K562 (cell line): ENCODE measurements at regions not wholly inside any gene's neighbourhood (a gene's known extent, or its start where the extent isn't known, plus 50 kb on each side); places are given as distances from the start of the nearest gene placed in this dataset.

Experiments used
- ATAC-seq: fragments of 200-7000 bp; cut with Tn5 transposase; 3 replicates; pipeline ENCODE4 v1.9.1; 2020; ENCODE audit warnings: moderate library complexity
- BruUV-seq: library from RNA; stranded (reverse); fragments of 400-500 nt; replicated peaks from 2 replicates; lab custom pipeline; 2021; lab: Mats Ljungman, UMichigan
- CTCF ChIA-PET: fragments of 300-600 bp; formaldehyde crosslinking; extraction: SDS; loops from one replicate; lab custom pipeline; 2021; ENCODE audit warnings: low intra/inter-chr PET ratio; lab: Yijun Ruan, JAX
- POLR2A ChIA-PET: fragments of 300-600, 350-650 bp; sonication (Branson Sonifier 250); formaldehyde crosslinking; extraction: SDS; loops from one replicate; lab custom pipeline; 2021; ENCODE audit warnings: antibody characterized with exemption, inconsistent platforms; lab: Yijun Ruan, JAX
- DNase-seq, 4 experiments: peaks; one replicate each; pipeline versions ENCODE4 v3.0.0 to v3.0.0-alpha.2; 2011 to 2018; ENCODE audit warnings: low spot score in 3 of 4, mixed read lengths in 3 of 4; ENCODE audit errors: extremely low read depth in 1 of 4
- FAIRE-seq: peaks from 2 replicates; lab custom pipeline; 2011; peaks lifted over from hg19 to GRCh38; lab: Jason Lieb, UNC
- H2AFZ ChIP-seq: 2 replicates; pipeline ENCODE4 v1.6.0; 2011; ENCODE audit warnings: low read depth, low read length, control low read depth, inconsistent platforms
- H3K27ac ChIP-seq: fragments of 200-600 bp; 3 replicates; pipeline ENCODE4 v1.8.0; 2011; ENCODE audit warnings: low read depth, mild to moderate bottlenecking, control low read depth, inconsistent platforms, low read length, moderate library complexity, mixed read lengths; ENCODE audit errors: extremely low read depth
- H3K27me3 ChIP-seq, 2 experiments: fragments of 300-600 bp in 1 of 2; 2 replicates in 1 of 2; 3 replicates in 1 of 2; pipeline versions ENCODE4 v1.6.0 to v1.8.0; 2011; ENCODE audit warnings: inconsistent platforms in 2 of 2, low read length in 2 of 2, mild to moderate bottlenecking in 1 of 2, mixed read lengths in 1 of 2, moderate library complexity in 1 of 2; ENCODE audit not compliant: control insufficient read depth in 2 of 2, insufficient read depth in 2 of 2
- H3K36me3 ChIP-seq: fragments of 300-600 bp; 3 replicates; pipeline ENCODE4 v1.8.0; 2011; ENCODE audit warnings: mild to moderate bottlenecking, low read length, inconsistent platforms; ENCODE audit not compliant: control insufficient read depth, insufficient read depth
- H3K4me1 ChIP-seq, 2 experiments: fragments of 200-600 bp in 1 of 2; replicated peaks in 1 of 2; 2 replicates in 1 of 2; 3 replicates in 1 of 2; pipeline versions ENCODE4 v1.5.1 to v1.8.0; 2011; ENCODE audit warnings: inconsistent platforms in 2 of 2, low read length in 2 of 2, mild to moderate bottlenecking in 1 of 2, mixed read lengths in 1 of 2, moderate library complexity in 1 of 2; ENCODE audit not compliant: control insufficient read depth in 2 of 2, insufficient read depth in 2 of 2
- H3K4me2 ChIP-seq: 2 replicates; pipeline ENCODE4 v1.6.1; 2011; ENCODE audit warnings: low read length, control low read depth, inconsistent platforms, mixed read lengths; ENCODE audit not compliant: insufficient read depth
- H3K4me3 ChIP-seq: fragments of 200-600 bp; sonication (generic), shearing (Covaris generic); 2 replicates; pipeline ENCODE4 v1.5.1; 2016; ENCODE audit warnings: control low read depth, inconsistent platforms
- H3K79me2 ChIP-seq: fragments of 200-600 bp; 3 replicates; pipeline ENCODE4 v1.8.0; 2011; ENCODE audit warnings: low read length, inconsistent platforms; ENCODE audit not compliant: control insufficient read depth, insufficient read depth
- H3K9ac ChIP-seq, 2 experiments: 2 replicates each; pipeline versions ENCODE4 v1.6.0 to v1.6.1; 2011; ENCODE audit warnings: low read depth in 2 of 2, low read length in 2 of 2, control low read depth in 1 of 2, inconsistent platforms in 1 of 2, mild to moderate bottlenecking in 1 of 2, mixed read lengths in 1 of 2; ENCODE audit not compliant: insufficient read depth in 1 of 2
- H3K9me1 ChIP-seq: one replicate; pipeline ENCODE4 v1.6.0; 2011; ENCODE audit warnings: inconsistent platforms, mild to moderate bottlenecking, low read length, moderate library complexity; ENCODE audit not compliant: control insufficient read depth, insufficient read depth
- H3K9me3 ChIP-seq: replicated peaks from 2 replicates; pipeline ENCODE4 v1.5.1; 2011; ENCODE audit warnings: low read depth, low read length, inconsistent platforms; ENCODE audit not compliant: control insufficient read depth, insufficient read depth
- H4K20me1 ChIP-seq: replicated peaks from 2 replicates; pipeline ENCODE4 v1.6.1; 2011; ENCODE audit warnings: low read length, inconsistent platforms, mixed read lengths; ENCODE audit not compliant: control insufficient read depth, insufficient read depth
- ARID2 ChIP-seq: fragments of 450-650 bp; IDR thresholded peaks from 2 replicates; pipeline ENCODE4 v1.6.1; 2017; ENCODE audit warnings: antibody characterized with exemption, mild to moderate bottlenecking
- ATF3 ChIP-seq, 2 experiments: fragments of 450-650 bp in 1 of 2; sonication (generic) in 1 of 2; formaldehyde crosslinking in 1 of 2; IDR thresholded peaks in 1 of 2; conservative IDR thresholded peaks in 1 of 2; 2 replicates each; pipeline versions ENCODE4 v1.6.1 to v1.8.1; 2016 to 2023; ENCODE audit warnings: mild to moderate bottlenecking in 2 of 2, moderate library complexity in 2 of 2, inconsistent platforms in 1 of 2, missing genetic modification reagents in 1 of 2
- BRD4 ChIP-seq: fragments of 200-600 bp; sonication (generic); IDR thresholded peaks from 2 replicates; pipeline ENCODE4 v1.6.1; 2017; ENCODE audit warnings: inconsistent platforms
- ETV1 ChIP-seq: fragments of 450-650 bp; conservative IDR thresholded peaks from 2 replicates; pipeline ENCODE4 v1.6.1; 2016; ENCODE audit warnings: missing genetic modification characterization, control low read depth, low read depth, missing compliant biosample characterization
- FOSL1 ChIP-seq: fragments of 200-800 bp; sonication (Bioruptor generic); conservative IDR thresholded peaks from 2 replicates; pipeline ENCODE4 v1.6.1; 2016; ENCODE audit warnings: missing genetic modification characterization, missing compliant biosample characterization
- FOXP1 ChIP-seq: sonication (generic); formaldehyde crosslinking; IDR thresholded peaks from 2 replicates; pipeline ENCODE4 v1.8.0; 2022; ENCODE audit warnings: mild to moderate bottlenecking, missing genetic modification reagents
- JUND ChIP-seq, 2 experiments: IDR thresholded peaks; 2 replicates in 1 of 2; 3 replicates in 1 of 2; pipeline ENCODE4 v1.6.1; 2011; ENCODE audit warnings: borderline replicate concordance in 2 of 2, low read depth in 2 of 2, low read length in 2 of 2, improper control_type of control experiment in 1 of 2, missing biosample characterization in 1 of 2, missing genetic modification characterization in 1 of 2, missing genetic modification reagents in 1 of 2
- MXD1 ChIP-seq: fragments of 250-450 bp; sonication (Bioruptor Pico); IDR thresholded peaks from 2 replicates; pipeline ENCODE4 v1.8.0; 2021; ENCODE audit warnings: borderline replicate concordance, mild to moderate bottlenecking, moderate library complexity; ENCODE audit not compliant: poor library complexity, severe bottlenecking
- POLR2B ChIP-seq: fragments of 450-650 bp; IDR thresholded peaks from 2 replicates; pipeline ENCODE4 v1.6.1; 2018; ENCODE audit warnings: low read depth; ENCODE audit not compliant: partially characterized antibody
- POLR3A ChIP-seq: IDR thresholded peaks from 2 replicates; pipeline ENCODE4 v1.6.1; 2011; ENCODE audit warnings: borderline replicate concordance, mild to moderate bottlenecking, moderate library complexity; ENCODE audit not compliant: insufficient read length, insufficient read depth; ENCODE audit errors: extremely low read depth
- UBTF ChIP-seq, 2 experiments: IDR thresholded peaks; 2 replicates each; pipeline ENCODE4 v1.6.1; 2012; ENCODE audit warnings: improper control_type of control experiment in 2 of 2, low read depth in 2 of 2, low read length in 2 of 2, borderline replicate concordance in 1 of 2
- VEZF1 ChIP-seq: fragments of 200-800 bp; sonication (Bioruptor generic); IDR thresholded peaks from 2 replicates; pipeline ENCODE4 v1.6.1; 2017; ENCODE audit warnings: missing genetic modification characterization, missing compliant biosample characterization
- ZNF253 ChIP-seq: fragments of 250-450 bp; sonication (Bioruptor Pico); conservative IDR thresholded peaks from 2 replicates; pipeline ENCODE4 v1.6.1; 2021; ENCODE audit warnings: mild to moderate bottlenecking
- WGBS: fragments of 100-300 bp; shearing (Covaris generic); methylation state at CpG from one replicate; pipeline ENCODE4 v1.1.6; 2016; ENCODE audit warnings: low coverage, mixed read lengths; ENCODE audit not compliant: insufficient coverage; ENCODE audit errors: missing lambda C conversion rate; 5-methylcytosine and 5-hydroxymethylcytosine counted together
- in situ Hi-C: fragments of 300-500 bp; cut with MboI; formaldehyde crosslinking; loops from 4 replicates; pipeline ENCODE4 v1.15.0; 2018; ENCODE audit warnings: inconsistent platforms, mixed read lengths
- intact Hi-C: fragments of 100-400 bp; cut with micrococcal nuclease; formaldehyde crosslinking; loops from 2 replicates; pipeline ENCODE4 v1.14.2; 2022

GRCh38 chr1:87600055-87600850 is 271.6 kb downstream of the LMO4 start (continued):
- no peak for TF ChIP-seq MXD1 (CRISPR knock-in tag)
- TF ChIP-seq ZNF253 (CRISPR knock-in tag) = no peak

- intact Hi-C loops = no loop called here
- BruUV-seq = no TSS peak
- Histone ChIP-seq H3K27ac (no peak overlapping the region), H3K9me3 (no peaks in the 10 kb centered on the region), H3K4me2 (no peak overlapping the region), H3K4me1 (no peaks in the 10 kb centered on the region), H3K79me2 (no peaks in the 10 kb centered on the region), H3K4me3 (no peak overlapping the region), H3K36me3 (no peaks in the 10 kb centered on the region), H4K20me1 (no peaks in the 10 kb centered on the region), H3K9me1 (no peaks in the 10 kb centered on the region), H2AFZ (no peak overlapping the region), H3K9ac (no peak overlapping the region), H3K27me3 (no peaks in the 10 kb centered on the region)
- ATAC-seq (no peak), FAIRE-seq (no peak), DNase-seq (no peak)
- POLR2A ChIA-PET = no interaction called here
- CTCF ChIA-PET = no interaction called here
- WGBS = 0% methylated on average over 1 of the region's 1 CpG
- in situ Hi-C loops = no loop called here
- TF ChIP-seq ATF3 (IDR thresholded peaks at IDR 0.05) = peak; percentile 87
- TF ChIP-seq ATF3 (CRISPR knock-in tag; conservative IDR thresholded peaks at IDR 0.05) = no peak
- TF ChIP-seq UBTF (IDR thresholded peaks at IDR 0.05; ENCODE audit: borderline replicate concordance in 1 of 2, low read depth in 2 of 2, low read length in 2 of 2) = no peak
- peak; percentile 67; the same call in 1 of the 2 replicates for TF ChIP-seq JUND (IDR thresholded peaks at IDR 0.05; ENCODE audit: borderline replicate concordance, low read depth, low read length)
- peak; percentile 86; the same call in 2 of the 3 replicates for TF ChIP-seq JUND (tag; IDR thresholded peaks at IDR 0.05; ENCODE audit: borderline replicate concordance, low read depth, low read length)
- TF ChIP-seq VEZF1 = no peak
- TF ChIP-seq POLR2B = no peak
- TF ChIP-seq ETV1 = no peak
- TF ChIP-seq BRD4 = no peak
- TF ChIP-seq ARID2 = no peak
- TF ChIP-seq FOXP1 (CRISPR knock-in tag) = no peak
- TF ChIP-seq FOSL1 (tag) = peak; percentile 97
- no peak for TF ChIP-seq POLR3A
Measured at GRCh38 chr1:87600854-87601253, 272.2 kb downstream of the LMO4 start.
